ENCODE measurements at regions not wholly inside any gene's neighbourhood (a gene's known extent, or its start where the extent isn't known, plus 50 kb on each side); places are given as distances from the start of the nearest gene placed in this dataset.

DNA sequence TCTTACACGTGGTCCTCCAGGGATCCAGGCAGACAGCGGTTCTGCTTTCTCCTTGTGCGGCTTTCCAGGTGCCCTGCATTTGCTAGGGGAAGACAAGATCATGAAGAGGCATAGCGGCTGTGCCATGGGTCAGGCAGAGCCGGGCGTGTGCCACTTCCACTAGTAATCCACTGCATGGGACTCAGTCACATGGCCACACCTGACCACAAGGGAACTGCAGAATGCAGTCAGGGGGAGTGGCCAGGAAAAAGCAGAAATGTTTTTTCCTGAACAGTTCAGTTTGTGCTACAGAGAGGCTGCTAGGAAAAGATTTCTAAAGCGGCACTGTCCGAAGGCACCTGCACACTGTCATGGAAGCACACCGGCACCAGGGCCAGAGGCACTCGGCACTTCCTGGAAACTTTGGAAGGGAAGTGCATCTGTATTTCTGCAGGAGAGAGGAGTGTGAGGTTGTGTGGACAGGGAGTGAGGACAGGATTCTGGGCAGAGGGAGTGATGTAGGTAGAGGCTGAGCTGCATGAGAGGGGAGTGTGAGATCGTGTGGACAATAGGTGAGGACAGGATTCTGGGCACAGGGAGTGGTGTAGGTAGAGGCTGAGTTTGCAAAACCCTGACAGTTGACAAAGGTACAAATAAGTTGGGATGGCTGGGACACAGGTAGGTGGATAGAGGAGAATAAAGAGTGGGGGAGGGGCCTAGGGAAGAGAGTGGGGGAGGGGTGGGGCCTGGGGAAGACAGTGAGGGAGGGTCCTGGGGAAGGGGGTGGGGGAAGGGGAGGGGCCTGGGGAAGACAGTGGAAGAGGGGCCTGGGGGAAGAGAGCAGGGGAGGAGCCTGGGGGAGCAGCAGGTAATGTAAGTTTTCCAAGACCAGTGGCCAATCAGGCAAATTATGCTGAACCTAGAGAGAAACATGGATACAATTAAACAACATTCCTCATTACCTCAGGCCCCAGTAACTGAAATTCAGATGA, 1436.3 kb downstream of the TBC1D22A start:
- no peak for DNase-seq (ENCODE audit: low read depth)

GRCh38 chr22:48197189-48197690, 1434.8 kb downstream of the TBC1D22A start:
- DNase-seq (ENCODE audit: low read depth), result no peak

DNA sequence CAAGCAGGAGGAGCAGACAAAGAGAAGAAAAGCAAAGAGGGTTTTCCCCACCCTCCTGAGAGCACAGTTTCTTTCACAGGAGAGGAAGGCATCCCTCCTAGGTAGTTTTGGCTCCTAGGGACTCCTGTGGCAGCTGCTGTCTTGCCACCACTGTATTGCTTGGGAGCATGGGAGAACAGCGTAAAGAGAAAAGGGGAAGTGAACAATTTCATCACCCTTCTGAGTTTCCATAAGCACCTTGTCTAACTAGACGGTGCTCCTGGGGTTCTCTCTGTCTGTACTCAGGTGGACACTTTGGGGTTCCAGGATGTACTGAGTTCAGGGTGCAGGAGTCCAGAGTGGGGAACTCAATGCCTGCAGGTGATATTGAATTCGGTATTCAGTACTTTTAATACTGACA, 1430.5 kb downstream of the TBC1D22A start:
- DNase-seq (ENCODE audit: low read depth), result no peak

- DNase-seq (ENCODE audit: low read depth), result no peak
These were observed 1429.6 kb downstream of the TBC1D22A start for GRCh38 chr22:48192071-48192470.

DNA sequence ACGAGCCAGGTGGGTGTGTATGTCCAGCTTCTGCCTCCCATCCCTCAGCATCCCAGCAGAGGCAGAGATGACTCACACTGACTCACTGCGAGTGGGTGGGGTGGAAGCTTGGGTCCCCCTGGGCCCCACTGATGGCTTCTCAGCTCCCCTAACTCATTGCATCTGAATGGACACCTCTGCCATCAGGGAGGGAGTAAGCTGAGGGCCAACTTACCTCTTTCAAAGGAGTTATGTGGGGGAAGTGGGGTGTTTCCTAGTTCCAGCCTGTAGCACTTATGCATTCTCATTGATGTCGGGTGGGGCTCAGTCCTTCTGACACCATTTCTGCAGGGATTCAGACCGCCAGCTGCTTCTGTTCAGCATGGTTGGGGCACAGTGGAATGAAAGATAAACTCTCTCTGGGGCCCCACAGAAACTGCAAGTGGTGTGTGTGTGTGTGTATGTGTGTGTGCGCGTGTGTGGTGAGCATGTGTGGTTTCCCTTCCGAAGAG, 1425.8 kb downstream of the TBC1D22A start:
- DNase-seq (ENCODE audit: low read depth), result no peak

DNA sequence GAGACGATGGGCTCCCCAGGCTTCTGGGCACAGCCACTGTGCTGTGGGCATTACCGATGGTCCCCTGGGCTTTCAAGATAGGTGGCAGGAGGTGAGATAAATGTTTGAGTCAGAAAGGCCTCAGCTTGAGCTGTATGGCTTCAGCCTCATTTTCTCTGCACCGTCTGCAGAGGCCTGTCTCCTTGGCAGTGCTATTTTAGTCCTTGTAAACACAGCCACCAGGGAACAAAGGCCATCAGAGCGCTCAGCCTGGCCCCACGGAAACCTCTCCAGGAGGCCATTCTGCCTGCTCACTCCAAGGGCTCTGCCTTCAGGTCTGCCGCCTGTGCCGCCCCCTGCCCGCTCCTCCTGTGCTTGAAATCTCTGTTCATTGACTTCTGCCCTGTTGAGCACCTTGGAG, 1424.9 kb downstream of the TBC1D22A start:
- no peak for DNase-seq (ENCODE audit: low read depth)

GRCh38 chr22:48186146-48186790, 1423.8 kb downstream of the TBC1D22A start:
- DNase-seq (ENCODE audit: low read depth), result no peak

GRCh38 chr22:48185071-48186055, 1422.9 kb downstream of the TBC1D22A start:
- DNase-seq (ENCODE audit: low read depth), result no peak

GRCh38 chr22:48182846-48183805, 1420.7 kb downstream of the TBC1D22A start:
- no peak for DNase-seq (ENCODE audit: low read depth)

DNA sequence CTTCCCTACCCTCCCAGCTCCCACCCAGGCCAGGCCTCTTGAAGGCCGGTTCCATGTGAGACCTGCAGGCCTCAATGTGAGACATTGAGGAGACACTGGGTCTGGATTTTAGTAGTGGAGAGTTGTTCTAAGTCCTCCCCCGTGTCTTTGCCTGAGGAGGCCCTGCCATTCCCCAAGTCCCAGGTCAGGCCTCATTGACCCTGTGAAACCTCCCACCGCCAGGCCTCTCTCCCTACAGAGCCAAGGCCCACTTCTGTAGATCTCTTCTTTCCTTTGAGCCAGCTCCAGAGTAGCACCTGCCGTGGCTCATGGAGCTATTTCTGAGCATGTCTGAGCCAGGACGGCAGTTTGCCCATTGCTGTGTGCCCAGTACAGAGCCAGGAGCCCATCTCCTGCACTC, 1419.6 kb downstream of the TBC1D22A start:
- DNase-seq (ENCODE audit: low read depth), result no peak

DNA sequence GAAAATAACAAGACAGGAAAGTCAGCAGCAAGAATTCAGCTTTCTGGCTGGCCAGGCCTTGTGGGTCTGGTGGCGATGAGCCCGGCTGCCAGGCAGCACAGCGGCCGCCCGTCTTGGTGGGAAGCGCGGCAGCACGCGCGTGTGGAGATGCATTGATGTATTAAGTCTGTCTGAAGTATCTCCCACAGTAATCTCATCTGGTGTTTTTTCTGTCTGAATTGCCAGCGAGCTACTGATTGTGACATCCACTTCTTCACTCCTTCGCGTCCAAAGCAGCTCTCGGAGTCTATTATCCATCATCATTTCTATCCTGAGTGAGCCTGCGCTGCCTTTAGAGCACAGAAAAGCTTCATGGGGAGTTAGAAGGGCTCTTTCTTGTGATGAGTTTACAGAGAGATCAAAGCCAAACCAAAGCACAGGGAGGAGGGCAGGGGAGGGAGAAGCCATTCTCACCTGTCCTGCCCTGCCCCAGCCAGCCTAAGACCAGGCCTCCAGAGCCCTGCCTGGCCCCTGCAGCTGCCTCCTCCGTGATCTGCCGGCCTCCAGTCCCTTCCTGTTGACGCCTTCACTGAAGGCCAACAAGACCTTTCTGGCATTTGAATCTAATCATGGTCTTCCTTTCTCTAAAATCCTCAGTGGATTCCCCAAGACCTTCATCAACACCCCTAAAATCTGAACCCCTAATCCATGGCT, 1419.0 kb downstream of the TBC1D22A start:
- no peak for DNase-seq (ENCODE audit: low read depth)

GRCh38 chr22:48180631-48181030, 1418.2 kb downstream of the TBC1D22A start:
- DNase-seq (ENCODE audit: low read depth), result no peak

- DNase-seq (ENCODE audit: low read depth), result no peak
These were observed 1417.4 kb downstream of the TBC1D22A start for GRCh38 chr22:48179571-48180546.

DNA sequence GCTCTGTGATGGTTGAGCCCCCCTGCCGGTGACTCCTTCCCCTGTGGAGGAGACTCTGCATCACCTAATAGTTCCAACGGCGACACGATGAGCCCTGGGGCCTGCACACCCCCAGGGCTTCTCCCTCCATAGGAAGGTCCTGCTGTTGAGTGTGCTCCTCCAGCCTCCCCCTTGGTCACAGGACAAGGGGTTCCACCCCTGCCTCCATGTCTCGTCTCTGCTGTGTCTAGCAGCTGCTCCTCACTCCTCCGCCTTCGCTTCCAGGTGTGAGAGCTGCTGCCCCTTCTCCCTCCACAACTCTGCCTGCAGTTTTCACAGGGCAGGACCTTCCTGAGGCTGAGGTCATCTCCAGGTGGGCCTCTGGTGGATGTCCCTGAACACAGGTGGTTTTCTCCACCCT, 1416.1 kb downstream of the TBC1D22A start:
- DNase-seq (ENCODE audit: low read depth), result no peak

- DNase-seq (ENCODE audit: low read depth), result no peak
These were observed 1415.2 kb downstream of the TBC1D22A start for GRCh38 chr22:48177631-48178030.

- DNase-seq (ENCODE audit: low read depth), result no peak
These were observed 1413.3 kb downstream of the TBC1D22A start for GRCh38 chr22:48175721-48176120.

GRCh38 chr22:48173773-48174160, 1411.3 kb downstream of the TBC1D22A start:
- no peak for DNase-seq (ENCODE audit: low read depth)

DNA sequence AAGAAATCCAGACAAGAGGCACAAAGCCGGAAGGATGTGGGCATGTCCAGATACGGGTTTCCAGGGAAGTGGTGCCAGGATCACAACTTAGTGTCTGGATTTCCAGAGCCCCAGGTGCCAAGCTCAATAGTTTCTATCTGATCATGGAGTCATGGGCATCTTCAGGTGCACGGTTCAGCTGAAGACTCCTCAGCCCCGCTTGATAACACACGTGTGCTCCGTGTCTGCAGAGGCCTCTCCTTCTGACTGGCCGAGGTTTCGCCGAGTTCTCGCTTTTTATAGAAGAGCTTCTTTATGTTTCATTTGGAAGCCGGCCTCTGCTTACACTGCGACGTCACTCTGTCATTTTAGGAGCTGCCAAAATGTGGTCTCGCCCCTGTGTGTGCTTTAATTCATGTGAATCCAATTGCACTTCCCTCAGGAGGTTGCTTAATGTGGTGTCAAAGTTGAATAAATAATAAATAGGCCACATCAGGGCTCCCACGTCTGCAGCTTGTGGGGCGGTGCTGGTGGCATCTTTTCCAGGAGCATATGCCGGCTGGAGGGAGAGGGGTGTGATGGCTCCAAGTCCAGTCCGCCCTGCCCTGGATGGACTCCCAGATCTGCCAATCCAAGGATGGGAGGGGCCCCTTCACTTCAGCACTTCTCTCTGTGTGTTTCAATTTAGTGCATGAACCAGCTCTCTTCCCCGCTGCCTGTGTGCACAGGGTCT, 1410.8 kb downstream of the TBC1D22A start:
- no peak for DNase-seq (ENCODE audit: low read depth)

Data from HS-5 (cell line).